ENCODE measurements at regions not wholly inside any gene's neighbourhood (a gene's known extent, or its start where the extent isn't known, plus 50 kb on each side); places are given as distances from the start of the nearest gene placed in this dataset.

DNA sequence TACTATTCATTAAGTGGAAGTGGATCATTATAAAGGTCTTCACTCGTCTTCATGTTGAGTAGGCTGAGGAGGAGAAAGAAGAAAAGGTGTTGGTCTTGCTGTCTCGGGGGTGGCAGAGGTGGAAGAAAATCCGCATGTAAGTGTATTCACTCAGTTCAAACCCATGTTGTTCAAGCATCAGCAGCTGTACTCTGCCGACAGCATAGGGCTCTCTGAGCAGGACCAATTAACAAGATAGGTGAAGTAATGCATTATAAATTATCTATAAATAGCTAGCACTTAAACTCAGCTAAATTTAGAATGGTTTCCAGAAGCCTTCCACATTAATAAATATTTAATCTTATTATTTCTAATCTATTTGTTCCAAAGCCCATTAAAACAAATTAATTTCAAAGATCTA, 116.8 kb downstream of the RGS2 start:
- no peaks in the 10 kb centered on the region for H3K27me3 ChIP-seq (ENCODE audit: control insufficient read depth, insufficient read depth, low read length)
- no peak for DNase-seq (ENCODE audit: low read depth, low spot score)
- no peaks in the 10 kb centered on the region for H3K9me3 ChIP-seq (ENCODE audit: control insufficient read depth, insufficient read depth, low read length)
- H3K27ac ChIP-seq (ENCODE audit: low read length), result no peak overlapping the region
- H3K4me3 ChIP-seq (ENCODE audit: low read length), result no peak overlapping the region
- WGBS (ENCODE audit: insufficient coverage, insufficient read length), result no CpG with 5 or more reads among the region's 4 CpGs
- H3K4me1 ChIP-seq (ENCODE audit: control insufficient read depth, insufficient read depth, low read length), result no peaks in the 10 kb centered on the region
- no peaks in the 10 kb centered on the region for H3K36me3 ChIP-seq (ENCODE audit: control insufficient read depth, insufficient read depth, low read length)

DNA sequence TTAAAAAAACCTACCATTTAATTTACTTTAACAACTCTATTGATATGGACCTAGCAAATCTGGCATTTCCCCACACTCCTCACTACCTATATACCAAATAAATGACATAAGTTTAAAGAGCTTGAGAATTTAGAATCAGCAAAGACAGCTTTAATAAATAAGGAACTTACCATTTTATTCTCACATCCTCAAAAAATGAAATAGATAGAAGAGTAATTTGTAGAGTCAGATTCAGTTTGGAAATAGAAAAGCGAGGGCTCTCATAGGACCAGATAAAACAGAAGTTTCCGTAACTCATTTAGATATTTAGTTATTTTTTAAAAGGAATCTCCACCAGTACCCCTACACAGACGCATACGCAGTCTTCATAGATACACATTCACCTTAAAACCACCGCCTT, 117.9 kb downstream of the RGS2 start:
- Histone ChIP-seq H3K27ac (ENCODE audit: low read length) (no peak overlapping the region), H3K9me3 (ENCODE audit: control insufficient read depth, insufficient read depth, low read length) (no peaks in the 10 kb centered on the region), H3K4me1 (ENCODE audit: control insufficient read depth, insufficient read depth, low read length) (no peaks in the 10 kb centered on the region), H3K4me3 (ENCODE audit: low read length) (no peak overlapping the region), H3K36me3 (ENCODE audit: control insufficient read depth, insufficient read depth, low read length) (no peaks in the 10 kb centered on the region), H3K27me3 (ENCODE audit: control insufficient read depth, insufficient read depth, low read length) (no peaks in the 10 kb centered on the region)
- 100% methylated on average over 3 of the region's 5 CpGs for WGBS (ENCODE audit: insufficient coverage, insufficient read length)
- no peak for DNase-seq (ENCODE audit: low read depth, low spot score)

DNA sequence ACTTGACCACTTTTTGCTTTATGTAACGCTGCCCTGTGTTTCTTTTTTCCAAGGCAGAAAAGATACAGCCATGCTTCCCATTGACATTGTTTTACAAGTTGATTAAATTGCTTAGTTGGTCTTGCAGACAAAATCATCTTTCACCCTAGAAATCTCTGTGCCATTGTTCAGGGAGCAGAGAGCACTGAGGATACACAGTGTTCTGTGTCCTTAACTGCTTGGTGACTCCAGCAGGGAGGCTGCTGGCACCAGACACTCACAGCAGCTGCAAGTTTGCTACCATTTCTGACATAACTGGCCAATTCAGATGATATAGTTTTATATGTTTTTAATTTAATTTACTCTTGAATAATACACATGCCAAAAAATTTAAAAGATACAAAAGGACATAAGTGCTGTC, 118.7 kb downstream of the RGS2 start:
- no peaks in the 10 kb centered on the region for H3K27me3 ChIP-seq (ENCODE audit: control insufficient read depth, insufficient read depth, low read length)
- no CpG with 5 or more reads among the region's 1 CpG for WGBS (ENCODE audit: insufficient coverage, insufficient read length)
- H3K36me3 ChIP-seq (ENCODE audit: control insufficient read depth, insufficient read depth, low read length), result no peaks in the 10 kb centered on the region
- no peak overlapping the region for H3K4me3 ChIP-seq (ENCODE audit: low read length)
- DNase-seq (ENCODE audit: low read depth, low spot score), result no peak
- no peak overlapping the region for H3K27ac ChIP-seq (ENCODE audit: low read length)
- H3K4me1 ChIP-seq (ENCODE audit: control insufficient read depth, insufficient read depth, low read length), result no peaks in the 10 kb centered on the region
- H3K9me3 ChIP-seq (ENCODE audit: control insufficient read depth, insufficient read depth, low read length), result no peaks in the 10 kb centered on the region

DNA sequence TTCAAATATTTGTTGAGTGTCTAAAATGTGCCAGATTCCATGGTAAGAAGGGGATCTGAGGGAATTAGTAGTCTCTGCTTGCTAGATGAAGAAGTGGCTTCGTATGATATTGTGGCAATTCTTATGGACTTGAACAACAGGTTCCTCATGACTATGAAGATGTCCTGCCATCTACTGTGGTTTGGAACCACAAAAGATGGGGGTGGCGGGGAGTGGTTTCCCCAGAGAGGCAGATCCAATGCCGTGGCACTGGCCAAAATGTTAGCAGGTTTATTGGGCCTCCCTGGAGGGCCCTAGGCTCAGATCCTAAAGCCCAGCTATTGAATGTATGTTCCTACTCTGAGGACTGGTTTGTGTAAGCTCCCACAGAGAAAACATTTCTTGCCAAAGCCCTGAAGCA, 120.8 kb downstream of the RGS2 start:
- Histone ChIP-seq H3K27ac (ENCODE audit: low read length) (no peak overlapping the region), H3K4me3 (ENCODE audit: low read length) (no peak overlapping the region), H3K36me3 (ENCODE audit: control insufficient read depth, insufficient read depth, low read length) (no peaks in the 10 kb centered on the region), H3K9me3 (ENCODE audit: control insufficient read depth, insufficient read depth, low read length) (no peaks in the 10 kb centered on the region), H3K27me3 (ENCODE audit: control insufficient read depth, insufficient read depth, low read length) (no peaks in the 10 kb centered on the region), H3K4me1 (ENCODE audit: control insufficient read depth, insufficient read depth, low read length) (no peaks in the 10 kb centered on the region)
- DNase-seq (ENCODE audit: low read depth, low spot score), result no peak
- WGBS (ENCODE audit: insufficient coverage, insufficient read length), result no CpG with 5 or more reads among the region's 3 CpGs

DNA sequence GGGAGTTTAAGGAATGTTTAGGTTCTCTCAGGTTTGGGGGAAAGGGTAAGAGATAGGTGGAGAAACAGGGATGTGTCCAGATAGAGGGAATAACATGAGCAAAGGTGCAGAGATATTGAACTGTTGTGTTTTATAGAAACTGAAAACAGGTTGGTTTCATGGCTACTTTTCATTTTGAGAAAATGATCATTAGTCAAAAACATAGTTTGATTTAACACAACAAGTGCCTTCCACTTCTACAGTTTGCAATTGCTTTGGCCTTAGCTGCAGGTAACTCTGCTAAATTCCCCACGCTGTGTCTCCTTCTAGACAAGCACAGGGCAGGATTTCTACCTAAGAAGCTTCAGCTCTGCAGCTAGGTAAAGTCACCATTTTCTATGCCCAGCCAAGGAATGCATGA, 124.9 kb downstream of the RGS2 start:
- no CpG with 5 or more reads among the region's 1 CpG for WGBS (ENCODE audit: insufficient coverage, insufficient read length)

DNA sequence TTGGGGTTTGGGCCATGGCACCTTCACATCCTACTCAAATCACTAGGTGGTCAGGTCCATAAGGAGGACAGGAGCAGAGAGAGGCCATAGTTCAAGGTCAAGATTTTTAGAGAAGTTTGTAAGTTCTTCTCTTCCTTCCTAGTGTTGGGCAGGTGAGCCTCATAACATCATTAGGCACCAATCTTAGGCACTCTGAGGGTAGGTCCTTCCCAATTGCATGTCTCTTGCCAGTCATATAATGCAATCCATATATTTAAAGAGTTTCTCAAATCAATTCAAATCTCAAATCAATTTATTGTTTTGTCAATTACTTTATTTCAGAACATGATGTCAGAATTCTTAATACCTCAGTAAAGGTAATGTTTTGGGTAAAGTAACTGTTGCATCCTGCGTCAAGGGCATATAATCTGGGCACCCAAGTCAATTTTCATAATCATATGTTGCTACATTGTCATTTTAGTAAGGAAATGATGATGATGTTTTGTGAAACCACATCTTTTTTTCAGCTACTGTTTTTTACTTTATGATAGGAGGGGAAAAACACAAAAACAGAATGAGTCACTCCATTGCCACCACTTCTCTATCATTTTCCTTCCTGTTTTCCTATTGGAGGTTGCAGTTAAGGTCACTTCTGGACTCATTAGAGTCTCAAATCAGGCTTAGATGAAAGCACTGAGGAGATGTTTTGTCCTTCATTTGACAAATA, 122.7 kb downstream of the UCHL5 start:
- H3K36me3 ChIP-seq (ENCODE audit: control insufficient read depth, insufficient read depth, low read length), result no peaks in the 10 kb centered on the region
- WGBS (ENCODE audit: insufficient coverage, insufficient read length), result no CpG with 5 or more reads among the region's 1 CpG
- no peaks in the 10 kb centered on the region for H3K4me1 ChIP-seq (ENCODE audit: control insufficient read depth, insufficient read depth, low read length)
- no peak overlapping the region for H3K27ac ChIP-seq (ENCODE audit: low read length)
- no peak overlapping the region for H3K4me3 ChIP-seq (ENCODE audit: low read length)
- no peaks in the 10 kb centered on the region for H3K9me3 ChIP-seq (ENCODE audit: control insufficient read depth, insufficient read depth, low read length)
- H3K27me3 ChIP-seq (ENCODE audit: control insufficient read depth, insufficient read depth, low read length), result no peaks in the 10 kb centered on the region
- DNase-seq (ENCODE audit: low read depth, low spot score), result no peak

More for the DNA sequence above, 124.9 kb downstream of the RGS2 start:
- H3K4me3 ChIP-seq (ENCODE audit: low read length), result no peak overlapping the region
- no peaks in the 10 kb centered on the region for H3K9me3 ChIP-seq (ENCODE audit: control insufficient read depth, insufficient read depth, low read length)
- no peaks in the 10 kb centered on the region for H3K4me1 ChIP-seq (ENCODE audit: control insufficient read depth, insufficient read depth, low read length)
- no peaks in the 10 kb centered on the region for H3K27me3 ChIP-seq (ENCODE audit: control insufficient read depth, insufficient read depth, low read length)
- DNase-seq (ENCODE audit: low read depth, low spot score), result no peak
- no peak overlapping the region for H3K27ac ChIP-seq (ENCODE audit: low read length)
- H3K36me3 ChIP-seq (ENCODE audit: control insufficient read depth, insufficient read depth, low read length), result no peaks in the 10 kb centered on the region

DNA sequence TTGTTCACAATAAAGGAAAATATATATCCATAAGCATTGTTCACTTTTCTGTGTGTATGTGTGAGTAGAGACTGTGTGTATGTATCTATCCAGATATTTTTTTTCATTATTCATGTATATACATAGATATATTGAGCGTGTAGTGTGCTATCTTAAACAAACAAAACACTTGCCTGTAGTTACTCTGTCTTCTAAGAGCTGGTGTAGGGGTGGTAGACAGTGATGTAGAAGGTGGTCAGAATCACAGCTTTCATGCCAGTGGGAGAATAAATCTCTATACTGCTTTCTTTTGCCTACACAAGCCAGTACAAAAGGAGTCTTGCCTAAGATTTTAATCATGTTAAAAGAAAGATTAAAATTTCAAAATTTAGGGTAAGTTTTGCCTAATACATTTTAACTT, 122.0 kb downstream of the UCHL5 start:
- no peaks in the 10 kb centered on the region for H3K27me3 ChIP-seq (ENCODE audit: control insufficient read depth, insufficient read depth, low read length)
- no peaks in the 10 kb centered on the region for H3K36me3 ChIP-seq (ENCODE audit: control insufficient read depth, insufficient read depth, low read length)
- H3K27ac ChIP-seq (ENCODE audit: low read length), result no peak overlapping the region
- DNase-seq (ENCODE audit: low read depth, low spot score), result no peak
- no CpG with 5 or more reads among the region's 1 CpG for WGBS (ENCODE audit: insufficient coverage, insufficient read length)
- no peak overlapping the region for H3K4me3 ChIP-seq (ENCODE audit: low read length)
- H3K4me1 ChIP-seq (ENCODE audit: control insufficient read depth, insufficient read depth, low read length), result no peaks in the 10 kb centered on the region
- no peaks in the 10 kb centered on the region for H3K9me3 ChIP-seq (ENCODE audit: control insufficient read depth, insufficient read depth, low read length)

DNA sequence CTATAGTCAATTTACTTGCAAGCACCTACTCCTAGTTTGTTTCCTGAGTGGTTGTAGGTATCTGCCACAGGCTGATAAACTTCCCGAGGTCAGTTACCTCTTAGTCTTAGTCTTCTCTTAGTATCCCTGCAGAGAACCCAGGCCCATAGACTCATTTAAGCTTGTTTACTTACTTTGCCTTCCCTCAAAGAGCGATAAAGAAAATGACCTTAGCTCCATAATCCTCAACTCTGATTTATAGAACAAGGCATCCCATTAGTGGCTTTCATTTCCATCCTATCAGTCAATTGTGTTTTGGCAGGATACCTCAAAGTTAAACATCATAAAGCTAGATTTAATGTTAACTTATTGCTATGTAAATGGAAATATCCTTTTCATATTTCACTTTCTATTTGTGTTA, 119.7 kb downstream of the UCHL5 start:
- Histone ChIP-seq H3K36me3 (ENCODE audit: control insufficient read depth, insufficient read depth, low read length) (no peaks in the 10 kb centered on the region), H3K4me3 (ENCODE audit: low read length) (no peak overlapping the region), H3K9me3 (ENCODE audit: control insufficient read depth, insufficient read depth, low read length) (no peaks in the 10 kb centered on the region), H3K27ac (ENCODE audit: low read length) (no peak overlapping the region), H3K27me3 (ENCODE audit: control insufficient read depth, insufficient read depth, low read length) (no peaks in the 10 kb centered on the region), H3K4me1 (ENCODE audit: control insufficient read depth, insufficient read depth, low read length) (no peaks in the 10 kb centered on the region)
- WGBS (ENCODE audit: insufficient coverage, insufficient read length), result no CpG with 5 or more reads among the region's 2 CpGs
- no peak for DNase-seq (ENCODE audit: low read depth, low spot score)

DNA sequence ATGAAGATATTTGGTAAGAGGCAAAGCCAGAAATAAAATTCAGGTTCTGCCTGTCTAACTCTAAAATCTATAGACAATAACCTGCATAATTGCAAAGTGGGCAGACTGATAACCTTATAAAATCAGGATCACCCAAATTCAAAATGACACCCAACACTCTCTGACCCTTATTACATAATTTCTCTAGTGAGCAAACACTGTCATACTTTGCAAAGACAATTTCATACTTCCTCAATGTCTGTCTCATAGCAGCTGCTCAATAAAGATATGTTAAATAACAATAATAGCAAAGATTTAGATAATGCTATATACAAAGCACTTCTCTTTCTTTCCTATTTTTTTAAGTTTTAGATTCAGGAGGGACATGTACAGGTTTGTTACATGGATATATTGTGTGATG, 118.5 kb downstream of the UCHL5 start:
- no peaks in the 10 kb centered on the region for H3K27me3 ChIP-seq (ENCODE audit: control insufficient read depth, insufficient read depth, low read length)
- H3K27ac ChIP-seq (ENCODE audit: low read length), result no peak overlapping the region
- no peak for DNase-seq (ENCODE audit: low read depth, low spot score)
- H3K36me3 ChIP-seq (ENCODE audit: control insufficient read depth, insufficient read depth, low read length), result no peaks in the 10 kb centered on the region
- H3K4me1 ChIP-seq (ENCODE audit: control insufficient read depth, insufficient read depth, low read length), result no peaks in the 10 kb centered on the region
- no peak overlapping the region for H3K4me3 ChIP-seq (ENCODE audit: low read length)
- H3K9me3 ChIP-seq (ENCODE audit: control insufficient read depth, insufficient read depth, low read length), result no peaks in the 10 kb centered on the region

DNA sequence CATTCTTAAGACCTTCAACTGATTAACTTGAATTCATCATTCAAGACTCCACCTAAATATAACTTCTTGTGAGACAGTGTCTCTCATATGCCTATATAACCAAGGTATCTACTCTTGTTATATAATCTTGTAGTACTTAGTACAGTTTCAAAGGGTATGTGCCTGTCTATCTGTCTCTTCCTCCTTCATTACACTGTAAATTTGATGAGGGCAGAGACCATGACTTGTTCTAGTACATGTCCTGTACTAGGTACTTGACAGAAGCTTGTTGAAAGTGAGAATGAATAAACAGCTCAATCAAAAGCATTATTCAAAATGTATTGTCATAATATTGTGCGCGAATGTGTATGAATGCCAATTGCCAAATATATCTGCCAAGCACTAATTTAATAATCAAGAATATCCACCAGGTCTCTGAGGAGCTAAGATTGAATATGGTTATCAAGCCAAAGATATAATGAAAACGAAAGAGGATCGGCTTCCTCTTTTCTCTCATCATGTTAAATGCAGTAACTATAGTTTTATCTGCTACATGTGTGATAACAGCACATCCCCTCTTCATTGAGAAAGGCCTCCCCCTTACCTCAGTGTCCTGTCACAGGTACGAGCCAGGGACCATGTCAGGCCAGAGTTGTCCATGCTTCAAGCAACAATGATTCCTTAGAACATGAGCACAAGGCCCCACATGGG, 117.3 kb downstream of the UCHL5 start:
- no peaks in the 10 kb centered on the region for H3K36me3 ChIP-seq (ENCODE audit: control insufficient read depth, insufficient read depth, low read length)
- no peaks in the 10 kb centered on the region for H3K9me3 ChIP-seq (ENCODE audit: control insufficient read depth, insufficient read depth, low read length)
- no peaks in the 10 kb centered on the region for H3K4me1 ChIP-seq (ENCODE audit: control insufficient read depth, insufficient read depth, low read length)
- no peak for DNase-seq (ENCODE audit: low read depth, low spot score)
- no peak overlapping the region for H3K4me3 ChIP-seq (ENCODE audit: low read length)
- no peak overlapping the region for H3K27ac ChIP-seq (ENCODE audit: low read length)
- WGBS (ENCODE audit: insufficient coverage, insufficient read length), result no CpG with 5 or more reads among the region's 5 CpGs
- no peaks in the 10 kb centered on the region for H3K27me3 ChIP-seq (ENCODE audit: control insufficient read depth, insufficient read depth, low read length)

DNA sequence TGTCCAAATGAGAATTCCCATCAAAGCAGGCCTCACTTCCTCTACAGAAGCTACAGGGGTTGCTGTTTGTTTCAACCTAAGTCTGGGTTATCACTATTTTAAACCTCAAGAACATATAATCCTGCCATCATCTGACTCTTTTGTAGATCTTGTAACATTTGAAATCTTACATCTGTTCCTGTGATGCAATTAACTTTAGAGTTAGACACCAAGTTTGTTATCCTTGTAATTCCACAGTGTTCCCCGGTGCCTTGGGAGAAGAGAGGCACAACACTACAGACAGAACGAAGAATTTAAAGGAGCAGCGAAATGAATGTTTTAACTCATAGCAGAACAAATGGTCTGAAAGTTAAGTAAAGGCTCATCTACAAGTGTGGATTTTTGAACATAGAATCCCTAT, 116.1 kb downstream of the UCHL5 start:
- H3K27ac ChIP-seq (ENCODE audit: low read length), result no peak overlapping the region
- WGBS (ENCODE audit: insufficient coverage, insufficient read length), result no CpG with 5 or more reads among the region's 3 CpGs
- no peak overlapping the region for H3K4me3 ChIP-seq (ENCODE audit: low read length)

More for the DNA sequence above, 116.1 kb downstream of the UCHL5 start:
- no peaks in the 10 kb centered on the region for H3K36me3 ChIP-seq (ENCODE audit: control insufficient read depth, insufficient read depth, low read length)
- no peaks in the 10 kb centered on the region for H3K9me3 ChIP-seq (ENCODE audit: control insufficient read depth, insufficient read depth, low read length)
- no peaks in the 10 kb centered on the region for H3K4me1 ChIP-seq (ENCODE audit: control insufficient read depth, insufficient read depth, low read length)
- no peak for DNase-seq (ENCODE audit: low read depth, low spot score)
- H3K27me3 ChIP-seq (ENCODE audit: control insufficient read depth, insufficient read depth, low read length), result no peaks in the 10 kb centered on the region

Data from iPS DF 6.9 (cell line).